IMR-90 (cell line): ENCODE measurements at regions not wholly inside any gene's neighbourhood (a gene's known extent, or its start where the extent isn't known, plus 50 kb on each side); places are given as distances from the start of the nearest gene placed in this dataset.

ENCODE experiments used
- ATAC-seq: fragments of 200-7000 bp; cut with Tn5 transposase; 2 replicates; pipeline ENCODE4 v1.9.1; 2020; ENCODE audit warnings: low read depth, mild to moderate bottlenecking, moderate library complexity
- BruUV-seq: library from RNA; stranded (reverse); fragments of 400-500 nt; replicated peaks from 2 replicates; lab custom pipeline; 2021; lab: Mats Ljungman, UMichigan
- CTCF ChIA-PET: fragments of 300-600 bp; formaldehyde crosslinking; extraction: SDS; loops from one replicate; lab custom pipeline; 2021; ENCODE audit warnings: antibody characterized with exemption; lab: Yijun Ruan, JAX
- POLR2A ChIA-PET: fragments of 300-600 bp; sonication (Branson Sonifier 250); formaldehyde crosslinking; loops from one replicate; lab custom pipeline; 2022; ENCODE audit warnings: antibody characterized with exemption; ENCODE audit not compliant: unreplicated experiment; lab: Charles Lee
- DNase-seq: peaks from one replicate; pipeline ENCODE4 v3.0.0; 2013
- H2AFZ ChIP-seq: replicated peaks from 2 replicates; pipeline ENCODE3; 2013; ENCODE audit warnings: low read length, mild to moderate bottlenecking; ENCODE audit not compliant: poor library complexity
- H2AK5ac ChIP-seq: 2 replicates; pipeline ENCODE4 v1.6.1; 2013; ENCODE audit warnings: low read depth, low read length, inconsistent platforms
- H2AK9ac ChIP-seq: replicated peaks from 2 replicates; pipeline ENCODE3; 2013; ENCODE audit warnings: mild to moderate bottlenecking, low read depth, low read length, moderate library complexity; ENCODE audit not compliant: poor library complexity
- H2BK120ac ChIP-seq: 2 replicates; pipeline ENCODE4 v1.6.1; 2013; ENCODE audit warnings: low read depth, low read length, inconsistent platforms
- H2BK15ac ChIP-seq: 3 replicates; pipeline ENCODE4 v1.6.1; 2013; ENCODE audit warnings: low read depth, low read length, inconsistent platforms
- H2BK20ac ChIP-seq: 2 replicates; pipeline ENCODE4 v1.6.1; 2013; ENCODE audit warnings: low read depth, mild to moderate bottlenecking, inconsistent platforms, low read length, moderate library complexity
- H2BK5ac ChIP-seq: 2 replicates; pipeline ENCODE4 v1.6.1; 2013; ENCODE audit warnings: mild to moderate bottlenecking, low read depth, low read length, inconsistent platforms; ENCODE audit not compliant: poor library complexity, severe bottlenecking
- H3K14ac ChIP-seq: replicated peaks from 2 replicates; pipeline ENCODE4 v1.6.1; 2013; ENCODE audit warnings: low read depth, low read length, inconsistent platforms
- H3K18ac ChIP-seq: 2 replicates; pipeline ENCODE4 v1.6.1; 2013; ENCODE audit warnings: low read depth, low read length, control low read depth
- H3K23ac ChIP-seq: 2 replicates; pipeline ENCODE4 v1.6.1; 2013; ENCODE audit warnings: low read depth, low read length, inconsistent platforms
- H3K27ac ChIP-seq: 2 replicates; pipeline ENCODE4 v1.5.1; 2013; ENCODE audit warnings: mild to moderate bottlenecking, control low read depth, low read length; ENCODE audit not compliant: insufficient read depth
- H3K27me3 ChIP-seq: 2 replicates; pipeline ENCODE4 v1.6.1; 2013; ENCODE audit warnings: low read length; ENCODE audit not compliant: control insufficient read depth, insufficient read depth
- H3K36me3 ChIP-seq: 2 replicates; pipeline ENCODE4 v1.6.1; 2013; ENCODE audit warnings: low read length, mixed read lengths; ENCODE audit not compliant: control insufficient read depth, insufficient read depth
- H3K4ac ChIP-seq: 2 replicates; pipeline ENCODE4 v1.6.1; 2013; ENCODE audit warnings: low read depth, low read length, inconsistent platforms
- H3K4me1 ChIP-seq: 2 replicates; pipeline ENCODE4 v1.6.1; 2013; ENCODE audit warnings: low read length, mixed read lengths; ENCODE audit not compliant: control insufficient read depth, insufficient read depth
- H3K4me2 ChIP-seq: 2 replicates; pipeline ENCODE4 v1.6.1; 2013; ENCODE audit warnings: low read depth, mild to moderate bottlenecking, control low read depth, low read length, moderate library complexity
- H3K4me3 ChIP-seq: 2 replicates; pipeline ENCODE4 v1.5.1; 2013; ENCODE audit warnings: low read depth, mild to moderate bottlenecking, control low read depth, low read length, moderate library complexity; ENCODE audit not compliant: insufficient read depth
- H3K56ac ChIP-seq: 2 replicates; pipeline ENCODE4 v1.6.1; 2013; ENCODE audit warnings: low read length, inconsistent platforms; ENCODE audit not compliant: insufficient read depth; ENCODE audit errors: extremely low read depth
- H3K79me1 ChIP-seq, 2 experiments: 2 replicates each; pipeline ENCODE4 v1.6.1; 2013; ENCODE audit warnings: low read length in 2 of 2, inconsistent platforms in 1 of 2, low read depth in 1 of 2
- H3K9ac ChIP-seq: 2 replicates; pipeline ENCODE4 v1.6.1; 2013; ENCODE audit warnings: low read depth, low read length, control low read depth
- H3K9me1 ChIP-seq: 2 replicates; pipeline ENCODE4 v1.6.1; 2013; ENCODE audit warnings: low read length, inconsistent platforms; ENCODE audit not compliant: insufficient read depth
- H3K9me3 ChIP-seq: 2 replicates; pipeline ENCODE4 v1.6.1; 2013; ENCODE audit warnings: low read length; ENCODE audit not compliant: control insufficient read depth, insufficient read depth
- H4K20me1 ChIP-seq: 2 replicates; pipeline ENCODE4 v1.6.1; 2013; ENCODE audit warnings: low read length, inconsistent platforms; ENCODE audit not compliant: insufficient read depth
- H4K5ac ChIP-seq: 2 replicates; pipeline ENCODE4 v1.6.1; 2013; ENCODE audit warnings: mild to moderate bottlenecking, low read depth, low read length, control low read depth
- H4K8ac ChIP-seq, 2 experiments: 2 replicates each; pipeline ENCODE4 v1.6.1; 2013; ENCODE audit warnings: low read depth in 2 of 2, low read length in 2 of 2, control low read depth in 1 of 2, inconsistent platforms in 1 of 2
- H4K91ac ChIP-seq: 2 replicates; pipeline ENCODE4 v1.6.1; 2013; ENCODE audit warnings: low read depth, low read length, inconsistent platforms; ENCODE audit not compliant: insufficient read depth
- BHLHE40 ChIP-seq: fragments of 150-350 bp; IDR thresholded peaks from 2 replicates; pipeline ENCODE4 v1.6.1; 2016; ENCODE audit warnings: mild to moderate bottlenecking, low read depth, low read length
- CEBPB ChIP-seq: IDR thresholded peaks from 2 replicates; pipeline ENCODE4 v1.6.1; 2012; ENCODE audit warnings: low read depth, low read length, improper control_type of control experiment
- CHD1 ChIP-seq: IDR thresholded peaks from 2 replicates; pipeline ENCODE4 v1.6.1; 2012; ENCODE audit warnings: low read depth, low read length, improper control_type of control experiment
- FOS ChIP-seq: fragments of 150-350 bp; IDR thresholded peaks from 2 replicates; pipeline ENCODE4 v1.6.1; 2016; ENCODE audit warnings: low read depth, low read length
- MAFK ChIP-seq: IDR thresholded peaks from 2 replicates; pipeline ENCODE4 v1.6.1; 2012; ENCODE audit warnings: low read depth, low read length, improper control_type of control experiment
- MXI1 ChIP-seq: IDR thresholded peaks from 2 replicates; pipeline ENCODE4 v1.6.1; 2012; ENCODE audit warnings: low read depth, mild to moderate bottlenecking, low read length, moderate library complexity, borderline replicate concordance
- NFE2L2 ChIP-seq: fragments of 150-350 bp; IDR thresholded peaks from 2 replicates; pipeline ENCODE4 v1.6.1; 2016; ENCODE audit warnings: low read depth, mild to moderate bottlenecking, low read length
- POLR2A ChIP-seq: IDR thresholded peaks from 2 replicates; pipeline ENCODE4 v1.6.1; 2012; ENCODE audit warnings: mild to moderate bottlenecking, low read depth, low read length
- RCOR1 ChIP-seq: IDR thresholded peaks from 2 replicates; pipeline ENCODE4 v1.6.1; 2012; ENCODE audit warnings: mild to moderate bottlenecking, low read length, improper control_type of control experiment; ENCODE audit not compliant: insufficient replicate concordance
- WGBS, 2 experiments: methylation state at CpG; one replicate each; pipeline versions ENCODE4 v1.1.5 to v1.1.7; 2013; ENCODE audit warnings: missing lambda C conversion rate in 2 of 2; ENCODE audit not compliant: insufficient read length in 1 of 2; ENCODE audit errors: extremely low coverage in 2 of 2; 5-methylcytosine and 5-hydroxymethylcytosine counted together
- dilution Hi-C: fragments of 300-500 bp; cut with HindIII; formaldehyde crosslinking; loops from one replicate; pipeline ENCODE4 v1.14.3; 2018; ENCODE audit warnings: low sequenced_read_pairs; ENCODE audit not compliant: unreplicated experiment
- in situ Hi-C: fragments of 300-500 bp; cut with MboI; formaldehyde crosslinking; loops from 3 replicates; pipeline ENCODE4 v1.14.3; 2019; ENCODE audit warnings: low sequenced_read_pairs, inconsistent platforms, mixed read lengths
- intact Hi-C: fragments of 100-400 bp; cut with micrococcal nuclease; formaldehyde crosslinking; loops from 2 replicates; pipeline ENCODE4 v1.10.0; 2022
- TF ChIP-seq, protein P1 (sequence below): conservative IDR thresholded peaks from 2 replicates; pipeline ENCODE4 v1.5.1; 2012; ENCODE audit warnings: mild to moderate bottlenecking, low read depth, low read length, improper control_type of control experiment

DNA sequence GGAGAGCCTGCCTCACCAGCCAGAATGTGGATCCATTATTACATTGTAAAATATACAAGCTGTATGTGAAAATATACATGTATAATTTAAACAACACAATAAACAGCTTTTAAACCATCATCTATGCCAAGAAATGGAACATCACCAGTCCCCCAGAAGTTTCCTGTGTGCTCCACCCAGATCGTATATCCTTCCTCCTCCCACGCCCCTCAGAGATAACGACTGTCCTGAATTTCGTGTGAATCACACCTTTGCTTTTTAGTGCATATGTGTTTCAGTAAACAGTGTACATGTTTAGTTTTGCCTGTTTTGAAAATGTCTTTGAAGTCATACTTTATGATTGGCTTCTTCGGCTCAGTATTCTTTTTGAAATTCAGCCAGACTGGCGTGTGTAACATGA lies 134.6 kb upstream of the MYO10 start:
- H4K20me1 ChIP-seq = no peaks in the 10 kb centered on the region
- dilution Hi-C loops (no loop called here), intact Hi-C loops (no loop called here), in situ Hi-C loops (no loop called here)
- no peak overlapping the region for H2AK9ac ChIP-seq
- no peak overlapping the region for H2AK5ac ChIP-seq
- H2BK5ac ChIP-seq = no peak overlapping the region
- H2AFZ ChIP-seq = no peak overlapping the region
- no TSS peak for BruUV-seq
- no peak overlapping the region for H3K14ac ChIP-seq
- no peak overlapping the region for H4K8ac ChIP-seq
- H3K4ac ChIP-seq = no peak overlapping the region
- no peak overlapping the region for H4K91ac ChIP-seq
- no peak for TF ChIP-seq POLR2A
- TF ChIP-seq, protein P1, sequence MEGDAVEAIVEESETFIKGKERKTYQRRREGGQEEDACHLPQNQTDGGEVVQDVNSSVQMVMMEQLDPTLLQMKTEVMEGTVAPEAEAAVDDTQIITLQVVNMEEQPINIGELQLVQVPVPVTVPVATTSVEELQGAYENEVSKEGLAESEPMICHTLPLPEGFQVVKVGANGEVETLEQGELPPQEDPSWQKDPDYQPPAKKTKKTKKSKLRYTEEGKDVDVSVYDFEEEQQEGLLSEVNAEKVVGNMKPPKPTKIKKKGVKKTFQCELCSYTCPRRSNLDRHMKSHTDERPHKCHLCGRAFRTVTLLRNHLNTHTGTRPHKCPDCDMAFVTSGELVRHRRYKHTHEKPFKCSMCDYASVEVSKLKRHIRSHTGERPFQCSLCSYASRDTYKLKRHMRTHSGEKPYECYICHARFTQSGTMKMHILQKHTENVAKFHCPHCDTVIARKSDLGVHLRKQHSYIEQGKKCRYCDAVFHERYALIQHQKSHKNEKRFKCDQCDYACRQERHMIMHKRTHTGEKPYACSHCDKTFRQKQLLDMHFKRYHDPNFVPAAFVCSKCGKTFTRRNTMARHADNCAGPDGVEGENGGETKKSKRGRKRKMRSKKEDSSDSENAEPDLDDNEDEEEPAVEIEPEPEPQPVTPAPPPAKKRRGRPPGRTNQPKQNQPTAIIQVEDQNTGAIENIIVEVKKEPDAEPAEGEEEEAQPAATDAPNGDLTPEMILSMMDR = no peak
- TF ChIP-seq RCOR1 = no peak
- no peak for TF ChIP-seq NFE2L2
- no peak for TF ChIP-seq CEBPB
- TF ChIP-seq FOS = no peak
- TF ChIP-seq CHD1 = no peak
- no peak for TF ChIP-seq BHLHE40
- no peak for TF ChIP-seq MAFK
- no peak for TF ChIP-seq MXI1
- H3K18ac ChIP-seq = no peak overlapping the region
- H2BK20ac ChIP-seq = no peak overlapping the region
- H3K36me3 ChIP-seq = no peaks in the 10 kb centered on the region
- no peaks in the 10 kb centered on the region for H3K9me1 ChIP-seq
- H3K23ac ChIP-seq = no peak overlapping the region
- H3K9me3 ChIP-seq = no peaks in the 10 kb centered on the region
- no peak overlapping the region for H3K4me3 ChIP-seq
- ChIA-PET CTCF (no interaction called here), POLR2A (no interaction called here)
- no peak overlapping the region for H3K56ac ChIP-seq
- H3K27me3 ChIP-seq = no peaks in the 10 kb centered on the region
- no peak overlapping the region for H2BK15ac ChIP-seq
- no peaks in the 10 kb centered on the region for H3K79me1 ChIP-seq
- H4K5ac ChIP-seq = no peak overlapping the region
- H3K4me1 ChIP-seq = no peaks in the 10 kb centered on the region
- no peak overlapping the region for H3K4me2 ChIP-seq
- no peak overlapping the region for H3K27ac ChIP-seq
- H3K9ac ChIP-seq = no peak overlapping the region
- no CpG with 5 or more reads among the region's 6 CpGs for WGBS, 2 experiments
- ATAC-seq (no peak), DNase-seq (no peak)
- no peak overlapping the region for H2BK120ac ChIP-seq
